ENCODE measurements at regions not wholly inside any gene's neighbourhood (a gene's known extent, or its start where the extent isn't known, plus 50 kb on each side); places are given as distances from the start of the nearest gene placed in this dataset.

DNA sequence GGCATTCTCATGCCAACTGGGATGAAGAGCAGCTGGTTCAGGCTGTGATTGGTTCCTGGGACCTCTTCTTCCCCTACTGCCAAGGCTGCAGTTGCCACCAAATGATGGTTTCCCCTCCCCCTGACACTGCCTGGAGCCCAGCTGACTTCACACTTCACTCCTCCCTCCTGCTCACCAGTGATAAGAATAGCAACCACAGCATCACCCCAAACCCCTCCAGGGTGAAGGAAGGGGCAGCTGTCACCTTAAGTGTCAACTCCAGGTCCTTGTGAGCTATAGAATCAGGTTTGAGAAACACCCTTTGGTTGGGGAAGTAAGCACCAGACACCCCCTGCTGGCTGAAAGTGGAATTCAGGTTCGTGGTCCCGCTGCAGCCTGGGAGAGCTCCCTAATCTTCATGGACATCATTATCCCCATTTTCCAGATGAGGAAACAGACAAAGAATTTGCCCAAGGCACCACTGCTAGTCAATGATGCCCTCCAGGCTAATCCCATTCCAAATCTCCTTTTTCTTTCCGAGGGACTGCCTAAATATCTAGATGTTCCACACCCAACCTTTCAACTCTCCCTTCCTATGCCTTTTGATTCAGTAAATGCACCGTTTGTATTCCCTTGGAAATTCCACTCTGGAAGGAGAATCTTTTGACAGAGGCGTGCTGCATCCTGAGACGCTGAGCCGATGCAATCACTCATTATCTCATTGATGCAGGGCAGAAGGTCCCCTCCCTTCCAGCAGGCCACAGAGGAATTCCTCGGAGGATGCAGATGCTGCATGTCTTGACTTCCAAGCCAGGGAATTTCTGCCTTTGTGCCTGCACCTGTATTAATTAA, 50.6 kb upstream of the UQCRFS1 start:
- Histone ChIP-seq H3K27ac (ENCODE audit: low read length) (no peak overlapping the region), H3K27me3 (ENCODE audit: control insufficient read depth, insufficient read depth, low read length) (no peaks in the 10 kb centered on the region), H3K4me3 (ENCODE audit: low read length) (no peak overlapping the region), H3K9me3 (ENCODE audit: control insufficient read depth, insufficient read depth, low read length) (no peaks in the 10 kb centered on the region), H3K36me3 (ENCODE audit: control insufficient read depth, insufficient read depth, low read length) (no peaks in the 10 kb centered on the region), H3K4me1 (ENCODE audit: control insufficient read depth, insufficient read depth, low read length) (no peaks in the 10 kb centered on the region)
- DNase-seq (ENCODE audit: low read depth, low spot score): peak; percentile 55
- no CpG with 5 or more reads among the region's 8 CpGs for WGBS (ENCODE audit: insufficient coverage, insufficient read length)

DNA sequence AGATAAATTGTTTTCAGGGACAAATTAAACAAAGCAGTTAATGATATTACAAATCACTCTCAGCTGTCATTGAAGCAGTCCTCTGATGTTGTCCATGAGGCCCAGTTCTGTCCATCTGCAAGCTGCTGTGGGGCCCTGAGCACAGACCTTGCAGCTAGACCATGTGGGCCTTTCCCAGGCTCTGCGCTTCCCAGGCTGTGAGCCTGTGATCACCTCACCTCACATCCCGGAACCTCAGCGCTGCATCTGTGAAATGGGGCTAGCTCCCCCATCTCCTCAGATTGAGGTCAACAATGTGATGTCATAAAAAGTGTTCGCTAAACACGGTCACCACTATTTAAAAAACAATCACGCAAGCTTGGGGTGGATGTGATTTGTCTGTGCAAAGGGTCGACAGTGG, 51.9 kb upstream of the UQCRFS1 start:
- Histone ChIP-seq H3K4me1 (ENCODE audit: control insufficient read depth, insufficient read depth, low read length) (no peaks in the 10 kb centered on the region), H3K4me3 (ENCODE audit: low read length) (no peak overlapping the region), H3K27me3 (ENCODE audit: control insufficient read depth, insufficient read depth, low read length) (no peaks in the 10 kb centered on the region), H3K9me3 (ENCODE audit: control insufficient read depth, insufficient read depth, low read length) (no peaks in the 10 kb centered on the region), H3K36me3 (ENCODE audit: control insufficient read depth, insufficient read depth, low read length) (no peaks in the 10 kb centered on the region), H3K27ac (ENCODE audit: low read length) (no peak overlapping the region)
- no peak for DNase-seq (ENCODE audit: low read depth, low spot score)
- no CpG with 5 or more reads among the region's 7 CpGs for WGBS (ENCODE audit: insufficient coverage, insufficient read length)

DNA sequence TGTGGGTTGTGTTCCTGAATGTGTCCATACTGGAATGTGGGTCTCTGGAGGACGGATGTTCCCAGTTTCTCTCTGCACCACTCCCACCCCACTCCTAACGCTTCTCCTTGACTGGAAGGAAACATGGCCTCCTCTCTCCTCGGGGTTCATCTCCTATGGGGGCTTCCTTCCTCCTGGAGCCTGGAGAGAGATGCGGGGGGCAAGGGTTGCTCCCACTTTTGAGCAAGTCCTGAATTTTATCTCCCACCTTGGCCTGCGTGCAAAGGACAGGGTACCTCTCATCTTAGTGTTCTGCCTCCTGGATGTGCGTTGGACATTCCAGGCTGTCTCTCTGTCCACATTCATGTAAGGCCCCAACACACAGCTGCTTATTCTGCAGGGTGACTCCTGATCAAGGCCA, 52.5 kb upstream of the UQCRFS1 start:
- no peak overlapping the region for H3K4me3 ChIP-seq (ENCODE audit: low read length)

DNA sequence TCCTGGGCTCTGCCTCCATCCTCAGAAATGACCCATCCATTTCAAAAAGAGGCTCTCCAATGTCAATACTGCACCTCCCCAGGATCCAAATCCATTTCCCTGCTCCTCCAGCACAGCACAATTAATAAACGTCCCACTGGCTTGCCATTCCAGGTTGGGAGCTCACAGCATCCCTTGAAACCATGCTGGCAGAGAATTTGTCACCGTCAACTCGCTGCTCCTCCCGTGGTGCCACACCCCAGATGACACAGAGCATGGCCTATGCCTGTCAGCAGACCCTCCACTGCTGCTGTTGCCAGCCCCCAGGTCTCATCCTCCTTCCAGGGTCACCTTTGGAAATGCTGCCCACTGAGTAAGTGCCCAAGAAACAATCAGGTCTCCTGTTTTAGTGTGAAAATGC, 53.0 kb upstream of the UQCRFS1 start:
- no CpG with 5 or more reads among the region's 4 CpGs for WGBS (ENCODE audit: insufficient coverage, insufficient read length)
- DNase-seq (ENCODE audit: low read depth, low spot score): no peak
- Histone ChIP-seq H3K27me3 (ENCODE audit: control insufficient read depth, insufficient read depth, low read length) (no peaks in the 10 kb centered on the region), H3K9me3 (ENCODE audit: control insufficient read depth, insufficient read depth, low read length) (no peaks in the 10 kb centered on the region), H3K4me3 (ENCODE audit: low read length) (no peak overlapping the region), H3K4me1 (ENCODE audit: control insufficient read depth, insufficient read depth, low read length) (no peaks in the 10 kb centered on the region), H3K36me3 (ENCODE audit: control insufficient read depth, insufficient read depth, low read length) (no peaks in the 10 kb centered on the region), H3K27ac (ENCODE audit: low read length) (no peak overlapping the region)

More for the DNA sequence above, 52.5 kb upstream of the UQCRFS1 start:
- WGBS (ENCODE audit: insufficient coverage, insufficient read length): no CpG with 5 or more reads among the region's 6 CpGs
- no peak overlapping the region for H3K27ac ChIP-seq (ENCODE audit: low read length)
- no peaks in the 10 kb centered on the region for H3K27me3 ChIP-seq (ENCODE audit: control insufficient read depth, insufficient read depth, low read length)
- DNase-seq (ENCODE audit: low read depth, low spot score): no peak
- H3K4me1 ChIP-seq (ENCODE audit: control insufficient read depth, insufficient read depth, low read length): no peaks in the 10 kb centered on the region
- H3K9me3 ChIP-seq (ENCODE audit: control insufficient read depth, insufficient read depth, low read length): no peaks in the 10 kb centered on the region
- H3K36me3 ChIP-seq (ENCODE audit: control insufficient read depth, insufficient read depth, low read length): no peaks in the 10 kb centered on the region

DNA sequence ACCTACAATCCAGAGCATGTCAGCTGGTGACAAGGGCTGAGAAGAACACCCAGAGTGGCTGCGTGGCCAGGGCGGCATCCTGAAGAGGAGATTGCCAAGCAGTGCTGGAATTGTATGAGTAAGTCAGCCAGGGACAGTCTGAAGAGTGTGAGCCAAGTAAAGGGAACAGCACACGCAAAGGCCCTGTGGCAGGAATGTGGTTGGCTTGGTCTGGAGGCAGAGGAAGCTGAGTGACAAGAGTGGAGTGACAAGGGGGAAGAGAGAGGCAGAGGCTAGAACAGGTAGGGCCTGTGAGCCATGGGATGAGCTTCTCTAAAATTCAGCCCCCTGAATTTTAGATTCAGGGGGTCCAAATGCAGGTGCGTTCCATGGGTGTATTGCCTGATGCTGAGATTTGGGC, 53.7 kb upstream of the UQCRFS1 start:
- Histone ChIP-seq H3K4me1 (ENCODE audit: control insufficient read depth, insufficient read depth, low read length) (no peaks in the 10 kb centered on the region), H3K9me3 (ENCODE audit: control insufficient read depth, insufficient read depth, low read length) (no peaks in the 10 kb centered on the region), H3K4me3 (ENCODE audit: low read length) (no peak overlapping the region), H3K27ac (ENCODE audit: low read length) (no peak overlapping the region), H3K36me3 (ENCODE audit: control insufficient read depth, insufficient read depth, low read length) (no peaks in the 10 kb centered on the region), H3K27me3 (ENCODE audit: control insufficient read depth, insufficient read depth, low read length) (no peaks in the 10 kb centered on the region)
- no peak for DNase-seq (ENCODE audit: low read depth, low spot score)
- no CpG with 5 or more reads among the region's 4 CpGs for WGBS (ENCODE audit: insufficient coverage, insufficient read length)

DNA sequence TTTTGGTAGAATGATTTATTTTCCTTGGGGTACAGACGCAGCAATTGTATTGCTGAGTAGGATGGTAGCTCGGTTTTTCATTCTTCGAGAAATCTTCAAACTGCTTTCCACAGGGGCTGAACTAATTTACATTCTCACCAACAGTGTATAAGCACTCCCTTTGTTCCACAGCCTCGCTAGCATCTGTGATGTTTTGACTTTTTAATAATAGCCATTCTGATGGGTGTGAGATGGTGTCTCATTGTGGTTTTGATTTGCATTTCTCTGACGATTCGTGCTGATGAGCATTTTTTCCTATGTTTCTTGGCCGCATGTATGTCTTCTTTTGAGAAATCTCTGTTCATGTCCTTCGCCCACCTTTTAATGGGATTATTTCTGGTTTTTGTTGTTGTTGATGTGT, 54.8 kb upstream of the UQCRFS1 start:
- no CpG with 5 or more reads among the region's 8 CpGs for WGBS (ENCODE audit: insufficient coverage, insufficient read length)
- no peak for DNase-seq (ENCODE audit: low read depth, low spot score)

DNA sequence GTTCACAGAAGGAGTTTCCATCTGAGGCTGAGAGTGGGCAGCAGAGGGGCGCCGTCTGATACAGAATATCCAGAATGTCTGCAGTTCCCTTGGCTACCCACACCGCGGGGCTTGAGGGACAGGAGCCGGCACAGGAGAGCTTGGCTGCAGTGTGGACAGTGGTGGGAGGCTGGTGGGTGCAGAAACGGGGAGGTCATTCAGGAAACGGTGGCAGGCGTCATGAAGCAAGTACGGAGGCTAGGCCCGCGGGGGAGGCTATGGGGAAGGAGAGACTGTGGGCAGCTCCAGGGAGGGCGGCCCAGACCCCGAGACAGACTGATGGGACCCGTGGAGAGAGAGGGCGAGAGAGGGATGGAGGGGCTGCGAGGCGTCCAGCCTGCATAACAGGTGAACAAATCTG, 55.2 kb upstream of the UQCRFS1 start:
- Histone ChIP-seq H3K4me1 (ENCODE audit: control insufficient read depth, insufficient read depth, low read length) (no peaks in the 10 kb centered on the region), H3K27me3 (ENCODE audit: control insufficient read depth, insufficient read depth, low read length) (no peaks in the 10 kb centered on the region), H3K9me3 (ENCODE audit: control insufficient read depth, insufficient read depth, low read length) (no peaks in the 10 kb centered on the region), H3K27ac (ENCODE audit: low read length) (no peak overlapping the region), H3K36me3 (ENCODE audit: control insufficient read depth, insufficient read depth, low read length) (no peaks in the 10 kb centered on the region), H3K4me3 (ENCODE audit: low read length) (no peak overlapping the region)
- DNase-seq (ENCODE audit: low read depth, low spot score): no peak
- WGBS (ENCODE audit: insufficient coverage, insufficient read length): no CpG with 5 or more reads among the region's 17 CpGs

More for the DNA sequence above, 54.8 kb upstream of the UQCRFS1 start:
- Histone ChIP-seq H3K27me3 (ENCODE audit: control insufficient read depth, insufficient read depth, low read length) (no peaks in the 10 kb centered on the region), H3K36me3 (ENCODE audit: control insufficient read depth, insufficient read depth, low read length) (no peaks in the 10 kb centered on the region), H3K27ac (ENCODE audit: low read length) (no peak overlapping the region), H3K4me3 (ENCODE audit: low read length) (no peak overlapping the region), H3K9me3 (ENCODE audit: control insufficient read depth, insufficient read depth, low read length) (no peaks in the 10 kb centered on the region), H3K4me1 (ENCODE audit: control insufficient read depth, insufficient read depth, low read length) (no peaks in the 10 kb centered on the region)

DNA sequence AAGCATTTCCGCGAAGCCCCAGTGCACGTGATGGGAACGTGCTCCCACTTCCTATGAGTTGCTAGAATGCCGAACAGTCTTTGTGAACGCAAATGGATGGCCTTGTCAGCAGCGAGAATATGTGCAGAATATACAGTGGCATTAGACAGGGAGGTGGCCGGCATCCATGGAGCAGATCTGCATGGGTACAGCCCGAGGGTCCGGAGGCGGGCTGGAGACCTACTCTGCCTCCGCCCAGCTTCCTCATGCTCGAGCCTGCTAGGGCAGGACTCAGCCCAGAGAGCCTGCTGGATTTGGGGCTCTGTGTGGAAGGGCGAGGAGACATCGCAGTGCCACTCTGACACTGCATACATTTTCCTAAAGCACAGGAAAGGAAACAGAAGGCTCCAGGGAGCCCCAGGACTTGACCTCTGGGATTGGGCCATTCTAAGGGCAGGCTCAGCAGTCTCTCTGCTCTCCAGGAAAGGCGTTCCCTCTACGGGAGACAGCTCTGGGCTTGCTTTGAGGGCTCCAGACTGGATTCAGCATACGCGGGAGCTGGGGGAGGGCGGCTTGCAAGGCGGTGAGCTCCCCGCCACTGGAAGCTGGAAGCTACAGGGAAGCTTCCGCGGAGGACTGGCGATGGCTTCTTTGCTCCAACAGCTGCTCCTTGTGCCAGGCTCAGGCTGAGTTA, 55.9 kb upstream of the UQCRFS1 start:
- Histone ChIP-seq H3K27ac (ENCODE audit: low read length) (no peak overlapping the region), H3K27me3 (ENCODE audit: control insufficient read depth, insufficient read depth, low read length) (no peaks in the 10 kb centered on the region), H3K4me1 (ENCODE audit: control insufficient read depth, insufficient read depth, low read length) (no peaks in the 10 kb centered on the region), H3K9me3 (ENCODE audit: control insufficient read depth, insufficient read depth, low read length) (no peaks in the 10 kb centered on the region), H3K4me3 (ENCODE audit: low read length) (no peak overlapping the region), H3K36me3 (ENCODE audit: control insufficient read depth, insufficient read depth, low read length) (no peaks in the 10 kb centered on the region)
- no CpG with 5 or more reads among the region's 25 CpGs for WGBS (ENCODE audit: insufficient coverage, insufficient read length)
- DNase-seq (ENCODE audit: low read depth, low spot score): no peak

DNA sequence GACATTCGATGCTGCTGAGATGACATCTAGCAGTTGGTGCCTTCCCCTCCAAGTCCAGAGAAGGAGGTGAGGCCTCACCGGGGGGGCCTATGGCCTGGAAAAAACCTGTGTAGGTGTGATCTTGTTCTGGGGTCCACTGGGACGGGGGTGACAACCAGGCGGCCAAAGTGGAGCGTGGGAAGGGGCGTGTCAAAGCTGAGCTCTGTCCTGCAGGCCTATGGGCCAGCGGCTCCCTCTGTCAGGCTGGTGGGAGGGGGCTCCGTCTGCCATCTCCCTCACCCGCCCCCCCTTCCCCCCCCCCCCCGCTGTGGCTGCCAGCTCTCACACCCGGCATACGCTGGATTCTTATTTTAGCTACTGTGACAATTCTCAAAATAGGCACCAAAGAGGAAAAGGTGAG, 56.7 kb upstream of the UQCRFS1 start:
- no peaks in the 10 kb centered on the region for H3K27me3 ChIP-seq (ENCODE audit: control insufficient read depth, insufficient read depth, low read length)
- no CpG with 5 or more reads among the region's 12 CpGs for WGBS (ENCODE audit: insufficient coverage, insufficient read length)
- no peaks in the 10 kb centered on the region for H3K4me1 ChIP-seq (ENCODE audit: control insufficient read depth, insufficient read depth, low read length)
- DNase-seq (ENCODE audit: low read depth, low spot score): no peak
- H3K36me3 ChIP-seq (ENCODE audit: control insufficient read depth, insufficient read depth, low read length): no peaks in the 10 kb centered on the region
- H3K4me3 ChIP-seq (ENCODE audit: low read length): no peak overlapping the region
- H3K9me3 ChIP-seq (ENCODE audit: control insufficient read depth, insufficient read depth, low read length): no peaks in the 10 kb centered on the region
- H3K27ac ChIP-seq (ENCODE audit: low read length): no peak overlapping the region

DNA sequence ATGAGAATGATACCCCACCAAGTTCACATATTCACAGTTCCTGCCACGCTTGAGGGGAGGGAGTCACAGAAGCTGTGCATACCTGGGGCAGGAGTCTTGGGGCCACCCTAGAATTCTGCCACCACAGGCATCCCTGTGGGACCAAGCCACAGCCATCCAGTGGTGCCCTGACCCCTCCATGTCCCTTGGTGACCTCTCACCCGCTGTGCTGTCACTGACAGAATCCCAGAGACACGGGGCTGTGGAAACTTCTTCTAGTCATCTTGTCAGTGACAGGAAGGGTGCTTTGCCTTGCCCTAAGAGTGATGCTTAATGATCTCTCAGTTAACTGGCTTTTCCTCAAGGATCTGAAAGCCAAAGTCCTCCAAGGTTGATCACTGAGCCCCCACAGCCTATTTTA, 58.4 kb upstream of the UQCRFS1 start:
- Histone ChIP-seq H3K9me3 (ENCODE audit: control insufficient read depth, insufficient read depth, low read length) (no peaks in the 10 kb centered on the region), H3K4me1 (ENCODE audit: control insufficient read depth, insufficient read depth, low read length) (no peaks in the 10 kb centered on the region), H3K27me3 (ENCODE audit: control insufficient read depth, insufficient read depth, low read length) (no peaks in the 10 kb centered on the region), H3K27ac (ENCODE audit: low read length) (no peak overlapping the region), H3K36me3 (ENCODE audit: control insufficient read depth, insufficient read depth, low read length) (no peaks in the 10 kb centered on the region), H3K4me3 (ENCODE audit: low read length) (no peak overlapping the region)
- WGBS (ENCODE audit: insufficient coverage, insufficient read length): no CpG with 5 or more reads among the region's 3 CpGs
- no peak for DNase-seq (ENCODE audit: low read depth, low spot score)

DNA sequence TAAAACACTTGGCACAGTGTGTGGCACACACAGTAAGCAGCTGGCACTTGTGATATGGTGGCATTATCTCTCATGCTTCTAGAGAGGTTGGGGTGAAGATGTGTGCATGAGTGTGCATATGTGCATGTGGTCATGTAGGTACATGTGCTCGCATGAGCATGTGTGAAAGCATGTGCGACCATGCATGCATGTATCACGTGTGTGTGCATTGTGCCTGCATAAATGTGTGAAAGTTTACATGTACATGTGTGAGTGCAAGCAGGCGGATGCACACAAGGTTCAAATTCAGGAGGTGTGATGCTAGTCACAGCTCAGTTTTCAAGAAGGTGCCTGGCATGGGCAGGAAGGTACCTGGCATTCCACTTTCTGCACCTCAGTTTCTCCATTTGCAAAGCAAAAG, 59.0 kb upstream of the UQCRFS1 start:
- no peak for DNase-seq (ENCODE audit: low read depth, low spot score)
- H3K36me3 ChIP-seq (ENCODE audit: control insufficient read depth, insufficient read depth, low read length): no peaks in the 10 kb centered on the region
- H3K9me3 ChIP-seq (ENCODE audit: control insufficient read depth, insufficient read depth, low read length): no peaks in the 10 kb centered on the region
- no CpG with 5 or more reads among the region's 4 CpGs for WGBS (ENCODE audit: insufficient coverage, insufficient read length)
- no peaks in the 10 kb centered on the region for H3K27me3 ChIP-seq (ENCODE audit: control insufficient read depth, insufficient read depth, low read length)
- no peak overlapping the region for H3K4me3 ChIP-seq (ENCODE audit: low read length)
- no peak overlapping the region for H3K27ac ChIP-seq (ENCODE audit: low read length)
- no peaks in the 10 kb centered on the region for H3K4me1 ChIP-seq (ENCODE audit: control insufficient read depth, insufficient read depth, low read length)

Measured in iPS DF 6.9 (cell line).